IPS DF 4.7 (cell line): ENCODE measurements at regions not wholly inside any gene's neighbourhood (a gene's known extent, or its start where the extent isn't known, plus 50 kb on each side); places are given as distances from the start of the nearest gene placed in this dataset.
"Not testable (repeated sequence)": the region's sequence is repeated elsewhere in the genome, so short reads cannot be mapped to it uniquely, and the experiment has no call there.

Source experiments
- DNase-seq: peaks from one replicate; pipeline ENCODE4 v3.0.0-alpha.2; 2013; ENCODE audit warnings: low spot score; ENCODE audit errors: extremely low read depth

DNA sequence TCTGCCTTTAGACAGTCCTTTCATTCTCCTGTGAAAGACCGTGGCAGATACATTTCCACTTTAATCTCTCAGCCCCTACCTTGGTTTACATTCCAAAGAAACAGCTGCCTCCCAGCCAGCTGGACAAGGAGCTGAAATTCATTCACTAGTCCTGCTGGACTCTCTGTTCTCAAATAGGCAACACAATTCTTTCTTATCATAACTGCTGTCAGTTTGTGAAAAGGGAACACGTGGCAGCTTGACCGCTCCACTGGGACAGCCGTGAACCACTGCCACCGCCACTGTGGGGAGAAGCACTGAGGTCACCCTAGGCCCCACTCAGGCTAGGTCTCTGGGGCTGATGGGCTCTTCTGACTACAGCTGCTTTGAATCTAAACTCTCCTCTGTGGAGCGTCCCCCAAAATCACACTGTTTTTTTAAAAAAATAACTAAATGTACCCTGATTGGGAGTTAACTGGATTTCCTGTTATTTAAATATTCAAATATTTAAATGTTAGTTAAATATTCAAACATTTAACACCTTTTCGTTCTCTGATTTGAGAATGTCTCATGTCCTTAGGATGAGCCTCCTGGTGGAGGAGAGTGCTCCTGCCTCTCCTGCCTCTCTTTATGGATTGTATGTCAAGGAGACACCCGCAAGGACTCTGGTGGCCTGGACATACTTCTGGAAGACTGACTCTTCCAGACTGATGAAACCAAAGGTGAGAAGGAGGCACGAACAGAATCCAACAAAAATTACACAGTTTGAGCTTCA, 120.1 kb downstream of the BOD1 start:
- no peak for DNase-seq

DNA sequence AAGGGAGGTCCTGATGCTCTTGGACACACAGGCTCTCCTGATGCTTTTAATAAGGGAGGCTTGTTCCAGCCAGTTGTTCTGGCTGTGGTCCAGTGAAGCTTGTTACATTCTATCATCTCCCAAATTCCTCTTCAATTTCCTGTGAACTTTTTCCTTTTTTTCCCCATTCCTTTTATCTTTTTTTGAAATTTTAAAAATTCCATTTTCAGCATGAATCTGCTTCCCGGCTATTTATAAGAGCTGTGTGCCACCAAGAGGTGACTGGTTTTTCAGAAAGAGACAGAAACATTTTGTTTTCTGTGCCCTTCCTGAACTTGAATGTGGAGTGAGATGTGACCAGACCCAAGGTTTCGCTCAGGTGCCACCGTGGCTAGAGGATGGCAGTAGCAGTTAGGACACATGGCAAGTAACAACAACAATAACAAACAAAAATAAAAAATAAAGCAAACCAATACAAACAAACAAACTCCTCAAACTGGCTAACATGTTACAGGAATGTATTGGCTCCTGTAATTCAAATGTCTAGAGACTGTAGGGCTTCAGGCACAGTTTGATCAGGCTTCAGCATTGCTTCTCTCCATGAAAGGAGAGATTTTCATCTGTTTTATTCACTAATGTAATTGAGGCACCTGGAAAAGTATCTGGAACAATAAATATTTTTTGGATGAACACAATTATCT, 121.1 kb downstream of the BOD1 start:
- DNase-seq = no peak

- no peak for DNase-seq
Measured at GRCh38 chr5:173494446-173494845, 122.0 kb downstream of the BOD1 start.

GRCh38 chr5:173493846-173494245, 122.6 kb downstream of the BOD1 start:
- no peak for DNase-seq

DNA sequence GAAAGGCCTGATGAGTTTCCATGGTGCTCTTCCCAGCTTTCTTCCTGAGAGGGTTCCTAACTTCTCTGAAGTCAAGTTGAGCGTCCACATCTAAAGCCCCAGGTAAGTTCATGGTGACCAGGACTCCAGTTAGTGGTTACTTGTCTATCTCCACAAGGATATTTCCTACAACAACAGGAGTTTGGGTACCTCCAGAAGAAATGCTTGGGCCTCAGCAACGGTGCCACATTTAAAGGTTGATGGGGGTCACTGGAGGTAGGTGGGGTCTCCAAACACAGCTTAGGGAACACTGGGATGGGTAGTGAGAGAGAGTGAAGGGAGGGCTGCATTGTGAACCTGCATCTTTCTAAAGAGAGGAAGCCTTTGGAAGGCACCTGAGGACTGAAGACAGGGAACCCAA, 123.4 kb downstream of the BOD1 start:
- no peak for DNase-seq

GRCh38 chr5:173490681-173491080, 125.8 kb downstream of the BOD1 start:
- no peak for DNase-seq

- DNase-seq = no peak
Measured at GRCh38 chr5:173488144-173488543, 128.3 kb downstream of the BOD1 start.

- DNase-seq = no peak
Measured at GRCh38 chr5:173487300-173487699, 129.2 kb downstream of the BOD1 start.

- no peak for DNase-seq
Measured at GRCh38 chr5:173486355-173487225, 129.9 kb downstream of the BOD1 start.

DNA sequence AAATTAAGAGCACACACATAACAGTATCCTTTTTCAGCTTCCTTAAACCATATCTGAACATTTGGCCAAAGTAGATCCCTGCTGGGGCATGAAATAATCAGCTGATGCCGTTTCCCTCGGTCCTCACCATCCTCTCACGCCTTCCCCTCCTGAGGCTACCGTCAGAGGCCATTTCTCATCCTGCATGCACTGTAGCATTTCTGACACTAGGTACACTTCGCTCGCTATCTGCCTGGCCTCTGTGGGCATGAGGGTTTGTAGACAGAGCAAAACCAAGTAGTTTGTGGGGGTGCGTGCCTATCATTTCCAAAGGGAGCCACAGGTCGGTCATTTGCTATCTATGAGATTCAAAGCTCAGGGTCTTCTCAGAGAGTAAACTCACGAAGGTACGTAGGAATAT, 131.9 kb downstream of the BOD1 start:
- no peak for DNase-seq

- not testable (repeated sequence) for DNase-seq
Measured at GRCh38 chr5:173483599-173483998, 132.9 kb downstream of the BOD1 start.

DNA sequence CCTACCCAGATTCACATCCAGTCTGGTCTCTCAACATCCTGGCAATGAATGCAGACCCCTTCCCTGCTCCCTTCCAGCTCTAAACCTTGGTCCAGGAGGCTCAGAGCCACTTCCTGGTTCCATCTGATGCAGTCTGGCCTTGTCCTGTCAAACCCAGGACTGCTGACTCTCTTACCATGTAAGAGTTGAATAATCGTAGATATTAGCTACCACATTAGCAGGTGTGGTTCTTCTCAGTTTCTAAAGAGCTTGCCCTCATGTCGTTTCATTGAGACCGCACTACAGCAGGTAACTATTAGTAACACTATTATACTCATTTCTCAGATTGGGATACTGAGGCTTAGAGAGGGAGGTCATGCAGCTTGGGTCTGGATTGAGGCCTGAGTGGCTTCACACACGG, 133.3 kb downstream of the BOD1 start:
- no peak for DNase-seq

DNA sequence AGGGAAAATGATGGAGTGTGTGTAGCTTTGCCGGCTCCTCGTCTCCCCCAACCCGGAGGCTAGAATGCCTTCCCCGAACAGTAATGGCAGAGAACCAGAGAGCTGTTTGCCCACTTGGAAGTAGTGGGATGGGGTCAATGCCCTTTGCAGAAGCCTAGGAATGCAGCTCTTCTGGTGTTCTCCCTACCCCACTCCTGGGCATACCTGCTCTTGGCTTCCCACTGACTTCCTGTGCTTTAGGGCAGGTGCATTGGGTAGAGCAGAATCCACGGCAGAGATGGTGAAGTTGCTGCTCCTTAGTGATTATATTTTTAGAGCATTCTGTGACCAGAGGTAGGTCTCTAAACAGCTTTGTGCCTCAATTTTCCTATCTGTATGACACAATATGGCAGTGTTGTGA, 134.6 kb downstream of the BOD1 start:
- no peak for DNase-seq

DNA sequence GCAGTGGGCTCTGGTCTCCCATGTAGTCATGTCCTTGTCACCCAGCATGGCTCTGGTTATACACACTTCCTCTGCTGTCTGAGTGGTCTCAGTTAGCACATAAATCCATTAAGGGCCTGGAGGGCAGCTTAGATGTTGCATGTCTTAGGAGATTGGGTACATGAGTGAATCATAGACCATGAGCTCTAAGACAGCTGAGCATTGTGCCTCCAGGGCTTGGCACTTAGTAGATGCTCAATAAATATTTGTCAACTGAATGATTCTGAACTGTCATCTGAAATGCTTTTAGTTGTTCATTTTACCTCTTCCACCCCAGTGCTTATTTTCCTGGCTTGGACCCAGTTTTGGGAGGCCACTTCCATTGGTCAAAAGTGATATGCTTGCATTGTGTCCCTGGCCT, 135.6 kb downstream of the BOD1 start:
- DNase-seq = no peak

GRCh38 chr5:173479711-173480110, 136.7 kb downstream of the BOD1 start:
- DNase-seq = no peak

GRCh38 chr5:173477345-173478040, 139.0 kb downstream of the BOD1 start:
- DNase-seq = no peak

- no peak for DNase-seq
Measured at GRCh38 chr5:173475780-173476179, 140.7 kb downstream of the BOD1 start.

DNA sequence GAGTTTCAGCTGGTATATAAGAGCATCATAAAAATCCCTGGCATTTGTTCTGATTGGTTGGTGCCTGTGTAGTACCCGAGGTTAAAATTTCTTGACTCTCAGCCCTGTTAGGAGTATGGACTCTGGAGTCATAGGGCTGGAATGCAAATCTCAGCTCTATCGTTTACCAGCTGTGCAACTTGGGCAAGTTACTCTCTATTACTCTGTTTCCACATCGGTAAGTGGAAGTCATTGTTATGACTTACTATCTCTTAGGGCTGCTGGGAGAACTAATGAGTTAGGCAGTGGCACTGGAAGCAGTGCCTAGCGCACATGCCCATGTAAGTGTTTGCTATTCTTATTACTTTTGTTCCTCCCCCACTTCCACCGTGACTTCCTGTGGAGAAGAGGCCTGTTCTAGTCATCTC, 141.6 kb downstream of the BOD1 start:
- DNase-seq = no peak

- DNase-seq = no peak
Measured at GRCh38 chr5:173473288-173473687, 143.2 kb downstream of the BOD1 start.

- DNase-seq = no peak
Measured at GRCh38 chr5:173472784-173473278, 143.6 kb downstream of the BOD1 start.

DNA sequence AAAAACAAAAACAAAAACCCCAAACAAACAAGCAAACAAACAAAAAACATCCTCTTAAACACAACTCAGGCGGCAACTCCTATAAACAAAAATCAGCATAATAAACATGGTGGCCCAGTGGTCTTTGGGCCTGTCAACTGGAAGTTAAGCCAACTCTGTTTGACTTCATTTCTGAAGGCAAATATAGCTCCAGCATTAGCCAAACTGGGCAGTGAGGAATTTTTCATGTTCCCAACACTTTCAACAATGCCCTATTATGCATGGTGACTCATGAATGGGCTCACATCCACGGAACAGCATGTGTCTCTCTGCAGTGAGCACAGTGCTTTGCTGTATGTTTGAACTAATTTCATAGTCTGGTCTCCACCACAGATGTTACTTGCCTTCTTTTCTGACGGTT, 143.9 kb upstream of the STC2 start:
- DNase-seq = no peak
